CD4-positive, alpha-beta T cell treated with Interleukin-17A for 1 hour (primary cell): ENCODE measurements at regions not wholly inside any gene's neighbourhood (a gene's known extent, or its start where the extent isn't known, plus 50 kb on each side); places are given as distances from the start of the nearest gene placed in this dataset.
"Not testable (repeated sequence)": the region's sequence is repeated elsewhere in the genome, so short reads cannot be mapped to it uniquely, and the experiment has no call there.

ENCODE experiments used
- DNase-seq: peaks from one replicate; pipeline ENCODE4 v3.0.0-alpha.2; 2020

GRCh38 chr20:40309731-40310130 is 379.3 kb downstream of the MAFB start:
- no peak for DNase-seq

GRCh38 chr20:40307997-40308396 is 381.0 kb downstream of the MAFB start:
- DNase-seq, result no peak

GRCh38 chr20:40307268-40307667 is 381.8 kb downstream of the MAFB start:
- DNase-seq, result no peak

GRCh38 chr20:40305303-40305702 is 383.7 kb downstream of the MAFB start:
- no peak for DNase-seq

GRCh38 chr20:40304119-40304613 is 384.9 kb downstream of the MAFB start:
- no peak for DNase-seq

GRCh38 chr20:40294747-40295146 is 394.3 kb downstream of the MAFB start:
- DNase-seq, result no peak

- DNase-seq, result no peak
Observed at GRCh38 chr20:40294175-40294574, 394.9 kb downstream of the MAFB start.

- no peak for DNase-seq
Observed at GRCh38 chr20:40293740-40294139, 395.3 kb downstream of the MAFB start.

- DNase-seq, result no peak
Observed at GRCh38 chr20:40291493-40292135, 397.4 kb downstream of the MAFB start.

GRCh38 chr20:40287683-40288082 is 401.4 kb downstream of the MAFB start:
- DNase-seq, result no peak

GRCh38 chr20:40286975-40287531 is 402.0 kb downstream of the MAFB start:
- no peak for DNase-seq

- no peak for DNase-seq
Observed at GRCh38 chr20:40284611-40285010, 404.4 kb downstream of the MAFB start.

- no peak for DNase-seq
Observed at GRCh38 chr20:40283689-40284088, 405.3 kb downstream of the MAFB start.

GRCh38 chr20:40282941-40283340 is 406.1 kb downstream of the MAFB start:
- no peak for DNase-seq

- no peak for DNase-seq
Observed at GRCh38 chr20:40282541-40282940, 406.5 kb downstream of the MAFB start.

- no peak for DNase-seq
Observed at GRCh38 chr20:40280616-40281015, 408.4 kb downstream of the MAFB start.

- DNase-seq, result no peak
Observed at GRCh38 chr20:40279390-40279789, 409.6 kb downstream of the MAFB start.

- DNase-seq, result no peak
Observed at GRCh38 chr20:40278673-40279072, 410.4 kb downstream of the MAFB start.

GRCh38 chr20:40276301-40276700 is 412.7 kb downstream of the MAFB start:
- no peak for DNase-seq

- DNase-seq, result no peak
Observed at GRCh38 chr20:40275738-40276137, 413.3 kb downstream of the MAFB start.

- DNase-seq, result no peak
Observed at GRCh38 chr20:40274912-40275533, 414.0 kb downstream of the MAFB start.

- DNase-seq, result not testable (repeated sequence)
Observed at GRCh38 chr20:40269274-40269673, 419.8 kb downstream of the MAFB start.

- DNase-seq, result no peak
Observed at GRCh38 chr20:40268321-40269075, 420.5 kb downstream of the MAFB start.
